Neuron (in vitro differentiated cells): ENCODE measurements at regions not wholly inside any gene's neighbourhood (a gene's known extent, or its start where the extent isn't known, plus 50 kb on each side); places are given as distances from the start of the nearest gene placed in this dataset.
"Not testable (repeated sequence)": the region's sequence is repeated elsewhere in the genome, so short reads cannot be mapped to it uniquely, and the experiment has no call there.

Source experiments
- H2AFZ ChIP-seq: one replicate; pipeline ENCODE4 v1.6.1; 2013; ENCODE audit warnings: low read depth, mild to moderate bottlenecking, inconsistent platforms, low read length, moderate library complexity
- H3K27me3 ChIP-seq: one replicate; pipeline ENCODE4 v1.6.1; 2013; ENCODE audit warnings: low read length; ENCODE audit not compliant: insufficient read depth
- H3K36me3 ChIP-seq: one replicate; pipeline ENCODE4 v1.6.1; 2013; ENCODE audit warnings: low read length; ENCODE audit not compliant: insufficient read depth
- H3K4me1 ChIP-seq: one replicate; pipeline ENCODE4 v1.6.1; 2013; ENCODE audit warnings: low read length; ENCODE audit not compliant: insufficient read depth
- H3K4me3 ChIP-seq: 2 replicates; pipeline ENCODE4 v1.5.1; 2013; ENCODE audit warnings: mild to moderate bottlenecking, low read length, moderate library complexity
- H3K9me3 ChIP-seq: one replicate; pipeline ENCODE4 v1.6.1; 2013; ENCODE audit warnings: low read length

DNA sequence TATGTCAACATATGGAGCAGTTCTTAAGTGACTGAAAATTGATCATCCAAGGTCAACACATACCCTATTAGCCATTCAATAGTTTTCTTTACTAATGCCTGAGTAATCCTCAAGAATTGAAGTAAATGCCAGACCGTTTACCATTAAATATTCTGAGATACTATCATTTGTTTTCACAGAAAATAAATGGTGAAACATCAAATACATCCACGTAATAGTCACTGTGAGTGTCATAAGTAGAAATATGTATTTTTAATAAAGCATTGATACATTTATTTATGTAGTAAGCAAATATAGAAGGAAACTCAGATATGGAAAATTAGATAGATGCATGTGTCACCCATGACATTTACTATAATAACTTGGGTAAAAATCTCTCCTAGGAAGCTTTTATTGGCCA lies 927.8 kb upstream of the NRXN1 start:
- Histone ChIP-seq H3K36me3 (no peaks in the 10 kb centered on the region), H3K4me3 (no peak overlapping the region), H3K9me3 (no peaks in the 10 kb centered on the region), H2AFZ (no peak overlapping the region), H3K4me1 (no peaks in the 10 kb centered on the region), H3K27me3 (no peaks in the 10 kb centered on the region)

DNA sequence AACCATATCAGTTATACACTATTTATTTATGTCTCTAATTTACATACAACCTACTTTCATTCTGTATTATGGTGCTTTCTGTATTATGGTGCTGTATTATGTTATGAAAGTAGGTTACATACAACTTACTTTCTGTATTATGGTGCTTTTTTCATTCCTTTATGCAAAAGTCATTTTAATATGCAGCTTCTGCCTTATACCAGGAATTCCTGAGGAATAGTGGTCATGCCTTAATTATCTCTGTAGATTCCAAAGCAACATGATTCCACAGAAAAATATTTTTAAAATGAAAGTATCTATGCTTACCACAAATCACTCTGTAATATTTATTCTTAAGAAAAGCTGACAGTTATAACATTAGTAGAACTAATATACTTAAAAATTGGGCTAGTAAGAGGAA lies 922.0 kb upstream of the NRXN1 start:
- Histone ChIP-seq H3K4me1 (no peaks in the 10 kb centered on the region), H3K4me3 (no peak overlapping the region), H3K9me3 (peaks cover 4% of the 10 kb centered on the region), H3K36me3 (no peaks in the 10 kb centered on the region), H2AFZ (no peak overlapping the region), H3K27me3 (no peaks in the 10 kb centered on the region)

DNA sequence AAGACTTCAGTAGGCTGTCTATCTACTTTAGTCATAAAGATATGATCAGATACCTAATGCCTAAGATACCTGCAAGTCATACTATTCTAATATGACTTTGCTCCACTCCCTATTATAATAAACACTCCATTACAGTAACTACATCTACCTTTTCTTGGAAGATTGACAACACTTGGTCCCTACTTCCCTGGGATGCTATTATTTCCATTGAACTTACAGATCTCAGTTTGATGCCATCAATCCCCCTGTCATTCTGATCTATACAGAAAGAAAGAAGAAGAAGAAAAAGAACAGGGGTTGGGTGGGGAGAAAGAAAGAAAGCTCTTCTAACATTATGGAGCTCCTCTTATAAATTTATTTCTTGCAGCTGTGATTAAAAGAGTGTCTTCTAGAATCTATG lies 889.1 kb upstream of the NRXN1 start:
- no peaks in the 10 kb centered on the region for H3K27me3 ChIP-seq

DNA sequence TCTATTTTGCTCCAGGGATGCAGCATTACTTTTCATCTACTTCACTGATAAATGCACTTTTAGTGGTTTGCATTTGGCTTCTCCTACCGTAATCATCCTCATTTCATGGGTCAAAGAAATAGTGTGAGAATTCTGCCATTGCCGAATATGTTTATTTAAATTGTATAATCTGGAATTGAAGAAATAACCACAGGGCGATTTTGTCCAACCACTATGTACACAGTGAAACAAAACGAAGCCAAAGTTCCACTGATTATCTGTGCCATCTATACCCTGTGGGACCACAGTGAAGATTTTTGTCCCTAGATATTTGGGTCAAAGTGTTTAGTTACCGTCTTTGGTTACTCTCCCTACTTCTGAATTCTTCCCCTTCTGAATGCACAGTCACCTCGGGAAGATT lies 888.6 kb upstream of the NRXN1 start:
- no peaks in the 10 kb centered on the region for H3K27me3 ChIP-seq
- no peak overlapping the region for H2AFZ ChIP-seq
- no peaks in the 10 kb centered on the region for H3K9me3 ChIP-seq
- H3K36me3 ChIP-seq: no peaks in the 10 kb centered on the region
- no peaks in the 10 kb centered on the region for H3K4me1 ChIP-seq
- H3K4me3 ChIP-seq: no peak overlapping the region

More for the DNA sequence above, 889.1 kb upstream of the NRXN1 start:
- no peaks in the 10 kb centered on the region for H3K36me3 ChIP-seq
- no peaks in the 10 kb centered on the region for H3K4me1 ChIP-seq
- no peaks in the 10 kb centered on the region for H3K9me3 ChIP-seq
- H3K4me3 ChIP-seq: no peak overlapping the region
- H2AFZ ChIP-seq: no peak overlapping the region

DNA sequence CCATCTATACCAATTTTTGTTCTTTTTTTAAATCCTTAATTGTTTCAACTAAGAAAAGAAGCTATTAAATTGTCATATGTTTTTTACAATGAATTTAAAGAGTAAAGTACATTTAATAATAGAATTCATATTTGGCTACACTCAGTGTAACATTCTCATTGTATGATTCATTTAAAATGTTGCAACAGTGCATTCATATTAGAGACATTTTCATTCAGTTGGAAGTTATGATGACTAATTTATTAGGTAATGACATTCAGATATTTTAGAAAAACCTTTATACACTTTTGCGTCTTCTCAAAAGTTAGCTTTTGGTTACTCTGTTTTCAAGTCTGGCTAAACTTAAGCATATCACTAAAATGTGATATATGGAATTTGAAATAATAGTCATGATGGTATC lies 887.5 kb upstream of the NRXN1 start:
- H3K27me3 ChIP-seq: no peaks in the 10 kb centered on the region
- no peaks in the 10 kb centered on the region for H3K4me1 ChIP-seq
- no peak overlapping the region for H3K4me3 ChIP-seq

DNA sequence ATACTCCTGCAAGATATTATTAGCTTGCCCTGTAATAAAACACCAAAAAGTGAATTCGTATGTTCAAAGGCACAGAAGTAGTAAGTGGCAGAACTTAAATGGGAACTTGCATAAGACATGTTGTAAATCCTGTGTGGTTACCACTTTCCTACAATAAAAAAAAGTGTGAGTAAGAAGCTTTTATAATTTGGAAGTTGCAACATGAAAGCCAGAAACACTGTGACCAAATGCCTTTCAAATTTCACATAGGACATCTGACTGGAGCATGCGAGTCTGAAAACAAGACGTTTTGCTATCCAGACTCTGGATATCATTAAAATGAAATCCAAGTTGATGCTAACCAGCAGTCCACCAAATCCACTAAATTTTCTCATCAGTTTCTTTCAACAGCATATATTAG lies 886.2 kb upstream of the NRXN1 start:
- H3K4me3 ChIP-seq: no peak overlapping the region
- no peak overlapping the region for H2AFZ ChIP-seq
- H3K27me3 ChIP-seq: no peaks in the 10 kb centered on the region
- H3K36me3 ChIP-seq: no peaks in the 10 kb centered on the region
- H3K9me3 ChIP-seq: no peaks in the 10 kb centered on the region
- H3K4me1 ChIP-seq: no peaks in the 10 kb centered on the region

More for the DNA sequence above, 887.5 kb upstream of the NRXN1 start:
- no peak overlapping the region for H2AFZ ChIP-seq
- H3K9me3 ChIP-seq: no peaks in the 10 kb centered on the region
- H3K36me3 ChIP-seq: no peaks in the 10 kb centered on the region

DNA sequence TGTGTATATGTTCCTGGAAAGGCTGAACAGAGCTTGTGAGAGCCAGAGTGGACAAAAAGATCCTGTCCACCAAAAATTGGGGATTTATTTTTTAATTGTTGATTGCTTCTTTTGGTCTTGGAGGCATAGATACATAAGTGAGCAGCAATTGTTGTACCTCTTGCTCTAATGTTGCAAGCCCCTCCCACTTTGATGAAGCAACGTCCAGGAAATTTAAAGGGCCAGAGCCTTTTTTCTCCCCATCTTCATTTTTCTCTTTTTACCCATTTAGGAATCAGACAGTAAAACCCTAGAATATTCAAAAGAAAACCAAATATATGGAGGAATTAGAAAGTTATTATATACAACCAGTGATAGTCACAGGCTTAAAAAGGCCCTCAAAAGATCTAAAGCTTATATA lies 871.8 kb upstream of the NRXN1 start:
- H3K36me3 ChIP-seq: no peaks in the 10 kb centered on the region
- H2AFZ ChIP-seq: no peak overlapping the region
- no peaks in the 10 kb centered on the region for H3K4me1 ChIP-seq
- no peaks in the 10 kb centered on the region for H3K9me3 ChIP-seq
- no peaks in the 10 kb centered on the region for H3K27me3 ChIP-seq
- no peak overlapping the region for H3K4me3 ChIP-seq

DNA sequence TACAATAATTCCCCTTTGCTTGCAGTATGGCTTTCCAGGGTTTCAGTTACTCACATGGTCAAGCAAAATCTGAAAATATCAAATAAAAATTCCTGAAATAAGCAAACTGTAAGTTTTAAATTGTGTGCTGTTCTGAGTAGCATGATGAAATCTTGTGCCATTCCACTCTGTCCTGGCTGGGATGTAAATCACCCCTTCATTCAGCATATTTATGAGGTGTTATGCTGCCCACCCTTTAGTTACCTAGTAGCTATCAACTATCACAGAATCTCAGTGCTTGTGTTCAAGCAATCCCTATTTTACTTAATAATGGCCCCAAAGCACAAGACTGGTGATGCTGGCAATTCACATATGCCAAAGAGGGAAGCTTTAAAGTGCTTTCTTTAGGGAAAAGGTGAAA lies 867.7 kb upstream of the NRXN1 start:
- H3K4me3 ChIP-seq: no peak overlapping the region
- no peaks in the 10 kb centered on the region for H3K36me3 ChIP-seq
- H3K27me3 ChIP-seq: no peaks in the 10 kb centered on the region
- H3K9me3 ChIP-seq: no peaks in the 10 kb centered on the region
- no peak overlapping the region for H2AFZ ChIP-seq
- H3K4me1 ChIP-seq: no peaks in the 10 kb centered on the region

DNA sequence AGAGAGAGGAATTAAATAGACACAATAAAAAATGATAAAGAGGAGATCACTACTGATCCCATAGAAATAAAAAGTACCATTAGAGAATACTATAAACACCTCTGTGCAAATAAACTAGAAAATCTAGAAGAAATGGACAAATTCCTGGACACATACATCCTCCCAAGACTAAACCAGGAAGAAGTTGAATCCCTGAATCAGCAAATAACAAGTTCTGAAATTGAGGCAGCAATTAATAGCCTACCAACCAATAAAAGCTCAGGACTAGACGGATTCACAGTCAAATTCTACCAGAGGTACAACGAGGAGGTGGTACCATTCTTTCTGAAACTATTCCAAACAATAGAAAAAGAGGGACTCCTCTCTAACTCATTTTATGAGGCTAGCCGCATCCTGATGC lies 862.7 kb upstream of the NRXN1 start:
- H3K4me3 ChIP-seq, H3K4me1 ChIP-seq, H3K36me3 ChIP-seq, H3K27me3 ChIP-seq, H3K9me3 ChIP-seq, H2AFZ ChIP-seq: not testable (repeated sequence)

DNA sequence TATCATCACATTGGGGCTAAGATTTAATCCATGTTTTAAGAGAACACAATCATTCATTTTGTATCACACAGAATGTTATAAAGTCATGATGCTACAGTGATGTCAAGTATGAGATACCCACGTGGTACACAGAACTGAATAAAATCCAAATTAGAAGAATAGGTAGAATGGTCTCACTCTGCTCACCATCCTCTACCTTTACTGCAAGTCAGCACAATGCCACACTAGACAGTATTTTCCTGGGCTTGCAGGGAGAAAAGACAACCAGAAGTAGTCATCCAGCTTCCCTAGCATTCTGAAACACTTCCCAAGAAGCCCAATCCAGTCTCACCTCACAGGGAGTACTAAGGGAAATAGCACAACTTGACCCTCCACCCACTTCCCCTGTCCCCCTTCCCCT lies 856.2 kb upstream of the NRXN1 start:
- Histone ChIP-seq H2AFZ (no peak overlapping the region), H3K9me3 (no peaks in the 10 kb centered on the region), H3K27me3 (no peaks in the 10 kb centered on the region), H3K4me1 (no peaks in the 10 kb centered on the region), H3K4me3 (no peak overlapping the region), H3K36me3 (no peaks in the 10 kb centered on the region)

DNA sequence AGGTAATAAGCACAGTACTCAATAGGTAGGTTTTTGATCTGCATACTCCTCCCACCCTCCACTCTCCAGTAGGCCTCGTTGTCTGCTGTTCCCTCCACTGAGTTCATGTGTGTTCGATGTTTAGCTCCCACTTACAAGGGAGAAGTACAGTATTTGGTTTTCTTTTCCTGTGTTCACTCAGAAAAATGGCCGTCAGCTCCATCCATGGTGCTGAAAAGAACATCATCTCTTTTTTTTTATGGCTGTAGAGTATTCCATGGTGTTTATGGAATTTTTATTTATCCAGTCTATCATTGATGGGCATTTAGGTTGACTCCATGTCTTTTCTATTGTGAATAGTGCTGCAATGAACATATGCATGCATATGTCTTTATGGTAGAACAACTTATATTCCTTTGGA lies 849.7 kb upstream of the NRXN1 start:
- Histone ChIP-seq H2AFZ (no peak overlapping the region), H3K4me1 (no peaks in the 10 kb centered on the region), H3K27me3 (no peaks in the 10 kb centered on the region), H3K4me3 (no peak overlapping the region), H3K9me3 (no peaks in the 10 kb centered on the region), H3K36me3 (no peaks in the 10 kb centered on the region)

DNA sequence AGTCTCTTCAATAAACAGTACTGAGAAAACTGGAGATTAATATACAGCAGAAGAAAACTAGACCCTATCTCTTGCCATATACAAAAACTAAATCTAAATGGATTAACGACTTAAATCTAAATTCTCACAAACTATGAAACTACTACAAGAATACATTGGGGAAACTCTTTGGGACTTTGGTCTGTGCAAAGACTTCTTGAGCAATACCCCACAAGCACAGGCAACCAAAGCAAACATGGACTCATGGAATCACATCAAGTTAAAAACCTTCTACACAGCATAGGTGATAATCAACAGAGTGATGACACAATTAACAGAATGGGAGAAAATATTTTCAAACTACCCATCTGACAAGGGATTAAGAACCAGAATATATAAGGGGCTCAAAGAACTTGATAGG lies 848.2 kb upstream of the NRXN1 start:
- Histone ChIP-seq H3K36me3 (no peaks in the 10 kb centered on the region), H2AFZ (no peak overlapping the region), H3K9me3 (no peaks in the 10 kb centered on the region), H3K4me1 (no peaks in the 10 kb centered on the region), H3K4me3 (no peak overlapping the region), H3K27me3 (no peaks in the 10 kb centered on the region)

DNA sequence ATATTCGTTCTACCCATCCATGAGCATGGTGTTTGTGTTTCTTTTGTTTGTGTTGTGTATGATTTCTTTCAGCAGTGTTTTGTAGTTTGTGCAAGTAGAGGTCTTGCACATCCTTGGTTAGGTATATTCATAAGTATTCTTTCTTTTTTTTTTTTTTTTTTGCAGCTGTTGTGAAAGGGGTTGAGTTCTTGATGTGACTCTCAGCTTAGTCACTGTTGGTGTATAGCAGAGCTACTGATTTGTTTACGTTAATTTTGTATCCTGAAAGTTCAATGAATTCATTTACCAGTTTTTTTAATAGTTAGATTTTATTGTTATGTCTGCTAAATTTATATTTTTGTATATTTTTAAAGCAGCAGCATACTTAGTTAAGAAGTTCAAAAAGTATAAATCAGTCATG lies 834.4 kb upstream of the NRXN1 start:
- no peak overlapping the region for H2AFZ ChIP-seq
- no peaks in the 10 kb centered on the region for H3K9me3 ChIP-seq
- H3K36me3 ChIP-seq: no peaks in the 10 kb centered on the region
- H3K27me3 ChIP-seq: no peaks in the 10 kb centered on the region
- H3K4me1 ChIP-seq: no peaks in the 10 kb centered on the region
- H3K4me3 ChIP-seq: no peak overlapping the region

DNA sequence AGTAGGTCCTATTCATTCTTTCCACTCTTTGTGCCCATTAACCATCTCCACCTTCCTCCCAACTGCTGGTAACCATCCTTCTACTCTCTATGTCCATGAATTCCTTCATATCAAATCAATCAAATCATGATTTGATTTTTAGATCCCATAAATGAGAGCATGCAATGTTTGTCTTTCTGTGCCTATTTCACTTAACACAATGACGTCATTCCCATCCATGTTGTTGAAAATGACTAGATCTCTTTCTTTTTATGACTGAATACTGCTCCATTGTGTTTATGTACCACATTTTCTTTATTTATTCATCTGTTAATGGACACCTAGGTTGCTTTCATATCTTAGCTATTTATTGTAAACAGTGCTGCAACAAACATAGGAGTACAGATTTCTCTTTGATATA lies 827.3 kb upstream of the NRXN1 start:
- H3K9me3 ChIP-seq: no peaks in the 10 kb centered on the region
- H3K4me1 ChIP-seq: no peaks in the 10 kb centered on the region
- no peak overlapping the region for H2AFZ ChIP-seq
- H3K27me3 ChIP-seq: no peaks in the 10 kb centered on the region
- no peak overlapping the region for H3K4me3 ChIP-seq
- H3K36me3 ChIP-seq: no peaks in the 10 kb centered on the region
